ENCODE measurements at regions not wholly inside any gene's neighbourhood (a gene's known extent, or its start where the extent isn't known, plus 50 kb on each side); places are given as distances from the start of the nearest gene placed in this dataset.

GRCh38 chr9:23447944-23448343 lies 378.1 kb downstream of the ELAVL2 start:
- Histone ChIP-seq H3K4me3 (no peak overlapping the region), H3K27ac (no peak overlapping the region), H3K9me3 (no peaks in the 10 kb centered on the region), H3K4me1 (no peaks in the 10 kb centered on the region), H3K36me3 (no peaks in the 10 kb centered on the region), H3K27me3 (no peaks in the 10 kb centered on the region)
- intact Hi-C loops (cut with DNase I): no loop called here
- TF ChIP-seq POLR2A (IDR thresholded peaks at IDR 0.05) (no peak), POLR2AphosphoS5 (IDR thresholded peaks at IDR 0.05; ENCODE audit: insufficient read depth in 1 of 2, low read depth in 1 of 2) (no peak)
- TF ChIP-seq, protein P1, sequence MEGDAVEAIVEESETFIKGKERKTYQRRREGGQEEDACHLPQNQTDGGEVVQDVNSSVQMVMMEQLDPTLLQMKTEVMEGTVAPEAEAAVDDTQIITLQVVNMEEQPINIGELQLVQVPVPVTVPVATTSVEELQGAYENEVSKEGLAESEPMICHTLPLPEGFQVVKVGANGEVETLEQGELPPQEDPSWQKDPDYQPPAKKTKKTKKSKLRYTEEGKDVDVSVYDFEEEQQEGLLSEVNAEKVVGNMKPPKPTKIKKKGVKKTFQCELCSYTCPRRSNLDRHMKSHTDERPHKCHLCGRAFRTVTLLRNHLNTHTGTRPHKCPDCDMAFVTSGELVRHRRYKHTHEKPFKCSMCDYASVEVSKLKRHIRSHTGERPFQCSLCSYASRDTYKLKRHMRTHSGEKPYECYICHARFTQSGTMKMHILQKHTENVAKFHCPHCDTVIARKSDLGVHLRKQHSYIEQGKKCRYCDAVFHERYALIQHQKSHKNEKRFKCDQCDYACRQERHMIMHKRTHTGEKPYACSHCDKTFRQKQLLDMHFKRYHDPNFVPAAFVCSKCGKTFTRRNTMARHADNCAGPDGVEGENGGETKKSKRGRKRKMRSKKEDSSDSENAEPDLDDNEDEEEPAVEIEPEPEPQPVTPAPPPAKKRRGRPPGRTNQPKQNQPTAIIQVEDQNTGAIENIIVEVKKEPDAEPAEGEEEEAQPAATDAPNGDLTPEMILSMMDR (IDR thresholded peaks at IDR 0.05): no peak
- no peak for DNase-seq (ENCODE audit: extremely low spot score in 2 of 2)

DNA sequence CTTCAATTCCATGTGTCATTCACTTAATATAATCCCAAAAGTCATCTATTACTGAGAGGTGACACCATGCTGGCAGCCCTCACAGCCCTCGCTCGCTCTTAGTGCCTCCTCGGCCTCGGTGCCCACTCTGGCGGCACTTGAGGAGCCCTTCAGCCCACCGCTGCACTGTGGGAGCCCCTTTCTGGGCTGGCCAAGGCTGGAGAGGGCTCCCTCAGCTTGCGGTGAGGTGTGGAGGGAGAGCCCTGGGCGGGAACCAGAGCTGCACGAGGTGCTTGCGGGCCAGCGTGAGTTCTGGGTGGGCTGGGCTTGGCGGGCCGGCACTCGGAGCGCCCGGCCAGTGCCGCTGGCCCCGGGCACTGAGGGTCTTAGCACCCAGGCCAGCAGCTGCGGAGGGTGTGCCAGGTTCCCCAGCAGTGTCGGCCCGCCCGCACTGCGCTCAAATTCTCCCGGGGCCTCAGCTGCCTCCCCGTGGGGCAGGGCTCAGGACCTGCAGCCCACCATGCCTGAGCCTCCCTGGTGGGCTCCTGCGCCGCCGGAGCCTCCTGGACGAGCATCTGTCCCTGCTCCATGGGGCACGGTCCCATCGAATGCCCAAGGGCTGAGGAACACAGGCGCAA lies 374.1 kb downstream of the ELAVL2 start:
- Histone ChIP-seq H3K4me1 (no peaks in the 10 kb centered on the region), H3K27me3 (no peaks in the 10 kb centered on the region), H3K4me3 (no peak overlapping the region), H3K27ac (no peak overlapping the region), H3K9me3 (no peaks in the 10 kb centered on the region), H3K36me3 (no peaks in the 10 kb centered on the region)
- no peak for TF ChIP-seq POLR2A (IDR thresholded peaks at IDR 0.05)
- TF ChIP-seq POLR2AphosphoS5 (IDR thresholded peaks at IDR 0.05; ENCODE audit: insufficient read depth in 1 of 2, low read depth in 1 of 2): no peak
- TF ChIP-seq, protein P1 (IDR thresholded peaks at IDR 0.05): no peak
- DNase-seq (ENCODE audit: extremely low spot score in 2 of 2): no peak
- intact Hi-C loops (cut with DNase I): no loop called here

GRCh38 chr9:23464275-23464674 lies 361.8 kb downstream of the ELAVL2 start:
- Histone ChIP-seq H3K27ac (no peak overlapping the region), H3K9me3 (no peaks in the 10 kb centered on the region), H3K36me3 (no peaks in the 10 kb centered on the region), H3K27me3 (no peaks in the 10 kb centered on the region), H3K4me1 (no peaks in the 10 kb centered on the region), H3K4me3 (no peak overlapping the region)
- intact Hi-C loops (cut with DNase I): no loop called here
- DNase-seq (ENCODE audit: extremely low spot score in 2 of 2): no peak
- TF ChIP-seq POLR2AphosphoS5 (IDR thresholded peaks at IDR 0.05; ENCODE audit: insufficient read depth in 1 of 2, low read depth in 1 of 2): no peak
- no peak for TF ChIP-seq POLR2A (IDR thresholded peaks at IDR 0.05)
- TF ChIP-seq, protein P1 (IDR thresholded peaks at IDR 0.05): no peak

GRCh38 chr9:23467276-23467675 lies 358.8 kb downstream of the ELAVL2 start:
- no peak for DNase-seq (ENCODE audit: extremely low spot score in 2 of 2)
- intact Hi-C loops (cut with DNase I): no loop called here
- Histone ChIP-seq H3K27me3 (no peaks in the 10 kb centered on the region), H3K36me3 (no peaks in the 10 kb centered on the region), H3K4me1 (no peaks in the 10 kb centered on the region), H3K4me3 (no peak overlapping the region), H3K9me3 (no peaks in the 10 kb centered on the region), H3K27ac (no peak overlapping the region)
- TF ChIP-seq, protein P1 (IDR thresholded peaks at IDR 0.05): no peak
- TF ChIP-seq POLR2A (IDR thresholded peaks at IDR 0.05) (no peak), POLR2AphosphoS5 (IDR thresholded peaks at IDR 0.05; ENCODE audit: insufficient read depth in 1 of 2, low read depth in 1 of 2) (no peak)

DNA sequence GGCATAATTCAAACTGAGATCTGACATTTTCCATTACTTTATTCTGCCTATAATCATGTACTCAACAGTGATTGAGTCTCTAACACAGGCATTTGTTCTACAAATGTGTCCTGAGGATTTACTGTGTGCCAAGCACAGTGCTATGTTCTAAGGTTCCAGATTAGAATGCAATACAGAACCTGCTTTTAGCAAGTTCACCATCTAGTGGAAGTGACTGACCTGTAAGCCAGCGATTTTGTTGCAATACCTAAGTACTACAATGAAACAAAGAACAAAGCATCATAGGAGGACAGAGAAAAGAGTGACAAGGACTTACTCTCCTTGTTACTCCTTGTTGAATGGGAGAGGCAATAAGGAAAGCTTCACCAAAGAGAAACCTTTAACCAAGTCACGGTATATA lies 348.1 kb downstream of the ELAVL2 start:
- Histone ChIP-seq H3K9me3 (no peaks in the 10 kb centered on the region), H3K27me3 (no peaks in the 10 kb centered on the region), H3K36me3 (no peaks in the 10 kb centered on the region), H3K4me3 (no peak overlapping the region), H3K4me1 (no peaks in the 10 kb centered on the region), H3K27ac (no peak overlapping the region)
- intact Hi-C loops (cut with DNase I): no loop called here
- DNase-seq (ENCODE audit: extremely low spot score in 2 of 2): no peak
- TF ChIP-seq POLR2A (IDR thresholded peaks at IDR 0.05): no peak
- TF ChIP-seq, protein P1 (IDR thresholded peaks at IDR 0.05): no peak
- TF ChIP-seq POLR2AphosphoS5 (IDR thresholded peaks at IDR 0.05; ENCODE audit: insufficient read depth in 1 of 2, low read depth in 1 of 2): no peak

Data from vagina (tissue), 2 donors.